ENCODE measurements at regions not wholly inside any gene's neighbourhood (a gene's known extent, or its start where the extent isn't known, plus 50 kb on each side); places are given as distances from the start of the nearest gene placed in this dataset.

DNA sequence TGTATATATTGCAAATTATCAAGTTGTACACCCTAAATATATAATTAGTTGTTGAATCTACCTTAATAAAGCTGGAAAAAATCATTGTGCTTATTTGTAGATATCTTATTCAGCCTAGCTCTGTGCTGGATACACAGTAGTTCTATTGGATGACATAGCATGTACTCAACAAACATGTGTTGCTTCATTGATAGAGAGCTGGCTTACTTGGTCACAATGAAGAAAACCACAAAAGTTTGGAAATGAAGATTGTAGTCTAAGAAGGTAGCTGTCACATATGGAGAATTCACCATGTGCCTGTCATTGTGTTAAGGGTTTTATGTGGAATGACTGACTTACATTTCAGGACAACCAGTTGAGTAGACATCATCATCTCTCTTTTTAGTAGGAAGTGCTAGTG, 278.9 kb downstream of the LMO7 start:
- TF ChIP-seq, protein P1, sequence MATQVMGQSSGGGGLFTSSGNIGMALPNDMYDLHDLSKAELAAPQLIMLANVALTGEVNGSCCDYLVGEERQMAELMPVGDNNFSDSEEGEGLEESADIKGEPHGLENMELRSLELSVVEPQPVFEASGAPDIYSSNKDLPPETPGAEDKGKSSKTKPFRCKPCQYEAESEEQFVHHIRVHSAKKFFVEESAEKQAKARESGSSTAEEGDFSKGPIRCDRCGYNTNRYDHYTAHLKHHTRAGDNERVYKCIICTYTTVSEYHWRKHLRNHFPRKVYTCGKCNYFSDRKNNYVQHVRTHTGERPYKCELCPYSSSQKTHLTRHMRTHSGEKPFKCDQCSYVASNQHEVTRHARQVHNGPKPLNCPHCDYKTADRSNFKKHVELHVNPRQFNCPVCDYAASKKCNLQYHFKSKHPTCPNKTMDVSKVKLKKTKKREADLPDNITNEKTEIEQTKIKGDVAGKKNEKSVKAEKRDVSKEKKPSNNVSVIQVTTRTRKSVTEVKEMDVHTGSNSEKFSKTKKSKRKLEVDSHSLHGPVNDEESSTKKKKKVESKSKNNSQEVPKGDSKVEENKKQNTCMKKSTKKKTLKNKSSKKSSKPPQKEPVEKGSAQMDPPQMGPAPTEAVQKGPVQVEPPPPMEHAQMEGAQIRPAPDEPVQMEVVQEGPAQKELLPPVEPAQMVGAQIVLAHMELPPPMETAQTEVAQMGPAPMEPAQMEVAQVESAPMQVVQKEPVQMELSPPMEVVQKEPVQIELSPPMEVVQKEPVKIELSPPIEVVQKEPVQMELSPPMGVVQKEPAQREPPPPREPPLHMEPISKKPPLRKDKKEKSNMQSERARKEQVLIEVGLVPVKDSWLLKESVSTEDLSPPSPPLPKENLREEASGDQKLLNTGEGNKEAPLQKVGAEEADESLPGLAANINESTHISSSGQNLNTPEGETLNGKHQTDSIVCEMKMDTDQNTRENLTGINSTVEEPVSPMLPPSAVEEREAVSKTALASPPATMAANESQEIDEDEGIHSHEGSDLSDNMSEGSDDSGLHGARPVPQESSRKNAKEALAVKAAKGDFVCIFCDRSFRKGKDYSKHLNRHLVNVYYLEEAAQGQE (IDR thresholded peaks at IDR 0.05; ENCODE audit: insufficient replicate concordance, low read depth), result no peak
- Histone ChIP-seq H3K27me3 (ENCODE audit: insufficient read depth, poor library complexity, severe bottlenecking) (peaks cover 3% of the 10 kb centered on the region), H3K27ac (replicated peaks) (no peak overlapping the region), H3K4me3 (replicated peaks; ENCODE audit: insufficient read depth, low read length) (no peak overlapping the region)
- no peak for DNase-seq (ENCODE audit: low read depth in 1 of 2, low spot score in 1 of 2)

DNA sequence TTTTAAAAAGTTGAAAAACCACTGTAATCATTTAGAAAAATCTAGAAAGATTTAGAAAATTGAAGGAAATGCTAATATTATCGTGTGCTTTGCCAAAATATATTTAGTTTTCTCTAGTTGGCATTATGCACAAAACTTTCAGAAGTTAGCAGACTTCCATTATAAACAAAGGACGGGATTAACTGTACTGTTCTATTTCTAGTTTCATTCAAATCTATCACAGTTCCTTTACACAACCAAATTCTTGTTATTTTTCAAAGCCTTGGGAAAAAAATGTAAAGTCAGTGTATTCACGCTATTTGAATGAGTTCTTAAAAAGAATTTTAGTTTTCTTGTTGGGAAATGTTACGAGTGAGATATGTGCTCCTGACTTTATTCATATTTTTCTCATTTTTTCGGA, 277.8 kb downstream of the LMO7 start:
- Histone ChIP-seq H3K27ac (replicated peaks) (no peak overlapping the region), H3K27me3 (ENCODE audit: insufficient read depth, poor library complexity, severe bottlenecking) (peaks cover 3% of the 10 kb centered on the region), H3K4me3 (replicated peaks; ENCODE audit: insufficient read depth, low read length) (no peak overlapping the region)
- TF ChIP-seq, protein P1 (IDR thresholded peaks at IDR 0.05; ENCODE audit: insufficient replicate concordance, low read depth), result no peak
- no peak for TF ChIP-seq SPI1 (IDR thresholded peaks at IDR 0.05; ENCODE audit: borderline replicate concordance, low read depth)
- no peak for TF ChIP-seq POLR2AphosphoS5 (IDR thresholded peaks at IDR 0.05; ENCODE audit: low read depth)
- no peak for TF ChIP-seq GABPA (IDR thresholded peaks at IDR 0.05; ENCODE audit: low read depth)
- TF ChIP-seq, protein P2, sequence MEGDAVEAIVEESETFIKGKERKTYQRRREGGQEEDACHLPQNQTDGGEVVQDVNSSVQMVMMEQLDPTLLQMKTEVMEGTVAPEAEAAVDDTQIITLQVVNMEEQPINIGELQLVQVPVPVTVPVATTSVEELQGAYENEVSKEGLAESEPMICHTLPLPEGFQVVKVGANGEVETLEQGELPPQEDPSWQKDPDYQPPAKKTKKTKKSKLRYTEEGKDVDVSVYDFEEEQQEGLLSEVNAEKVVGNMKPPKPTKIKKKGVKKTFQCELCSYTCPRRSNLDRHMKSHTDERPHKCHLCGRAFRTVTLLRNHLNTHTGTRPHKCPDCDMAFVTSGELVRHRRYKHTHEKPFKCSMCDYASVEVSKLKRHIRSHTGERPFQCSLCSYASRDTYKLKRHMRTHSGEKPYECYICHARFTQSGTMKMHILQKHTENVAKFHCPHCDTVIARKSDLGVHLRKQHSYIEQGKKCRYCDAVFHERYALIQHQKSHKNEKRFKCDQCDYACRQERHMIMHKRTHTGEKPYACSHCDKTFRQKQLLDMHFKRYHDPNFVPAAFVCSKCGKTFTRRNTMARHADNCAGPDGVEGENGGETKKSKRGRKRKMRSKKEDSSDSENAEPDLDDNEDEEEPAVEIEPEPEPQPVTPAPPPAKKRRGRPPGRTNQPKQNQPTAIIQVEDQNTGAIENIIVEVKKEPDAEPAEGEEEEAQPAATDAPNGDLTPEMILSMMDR (IDR thresholded peaks at IDR 0.05; ENCODE audit: insufficient read depth, low read length), result no peak
- no peak for DNase-seq (ENCODE audit: low read depth in 1 of 2, low spot score in 1 of 2)

DNA sequence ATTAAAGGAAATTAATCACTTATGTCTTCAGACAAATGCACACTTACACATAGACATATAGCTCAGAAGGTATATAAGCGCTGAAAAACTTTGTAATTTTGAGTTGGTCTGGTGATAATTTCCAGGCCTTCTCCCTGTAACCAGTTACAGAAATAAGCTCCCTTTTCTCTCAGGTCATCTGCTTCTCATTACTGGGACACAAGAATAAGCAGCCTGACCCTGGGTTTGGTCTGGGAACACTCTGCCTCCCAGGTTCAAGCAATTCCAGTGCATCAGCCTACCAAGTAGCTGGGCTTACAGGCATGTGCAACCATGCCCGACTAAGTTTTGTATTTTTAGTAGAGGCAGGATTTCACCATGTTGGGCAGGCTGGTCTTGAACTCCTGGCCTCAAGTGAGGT, 274.5 kb downstream of the LMO7 start:
- Histone ChIP-seq H3K27me3 (ENCODE audit: insufficient read depth, poor library complexity, severe bottlenecking) (peaks cover 26% of the 10 kb centered on the region), H3K27ac (replicated peaks) (no peak overlapping the region), H3K4me3 (replicated peaks; ENCODE audit: insufficient read depth, low read length) (no peak overlapping the region)
- DNase-seq (ENCODE audit: low read depth in 1 of 2, low spot score in 1 of 2), result no peak
- TF ChIP-seq GABPA (IDR thresholded peaks at IDR 0.05; ENCODE audit: low read depth) (no peak), SPI1 (IDR thresholded peaks at IDR 0.05; ENCODE audit: borderline replicate concordance, low read depth) (no peak), POLR2AphosphoS5 (IDR thresholded peaks at IDR 0.05; ENCODE audit: low read depth) (no peak)
- TF ChIP-seq, protein P1 (IDR thresholded peaks at IDR 0.05; ENCODE audit: insufficient replicate concordance, low read depth), result no peak
- TF ChIP-seq, protein P2 (IDR thresholded peaks at IDR 0.05; ENCODE audit: insufficient read depth, low read length), result no peak
